Fibroblast of upper back skin (primary cell): ENCODE measurements at regions not wholly inside any gene's neighbourhood (a gene's known extent, or its start where the extent isn't known, plus 50 kb on each side); places are given as distances from the start of the nearest gene placed in this dataset.

Experiments
- DNase-seq: peaks from one replicate; pipeline ENCODE4 v3.0.0-alpha.2; 2013

- DNase-seq, result no peak
These were observed 182.5 kb downstream of the TEX29 start for GRCh38 chr13:111502957-111503356.

GRCh38 chr13:111503376-111503775, 182.9 kb downstream of the TEX29 start:
- no peak for DNase-seq

- no peak for DNase-seq
These were observed 183.7 kb downstream of the TEX29 start for GRCh38 chr13:111503905-111504695.

- DNase-seq, result no peak
These were observed 184.8 kb downstream of the TEX29 start for GRCh38 chr13:111505175-111505777.

GRCh38 chr13:111506125-111506524, 185.7 kb downstream of the TEX29 start:
- DNase-seq, result no peak

- DNase-seq, result no peak
These were observed 186.2 kb downstream of the TEX29 start for GRCh38 chr13:111506621-111507020.

GRCh38 chr13:111508164-111508870, 187.9 kb downstream of the TEX29 start:
- no peak for DNase-seq

GRCh38 chr13:111508902-111509509, 188.6 kb downstream of the TEX29 start:
- no peak for DNase-seq

- no peak for DNase-seq
These were observed 190.2 kb downstream of the TEX29 start for GRCh38 chr13:111510502-111511218.

GRCh38 chr13:111511219-111511732, 190.8 kb downstream of the TEX29 start:
- DNase-seq, result no peak

- DNase-seq, result no peak
These were observed 191.5 kb downstream of the TEX29 start for GRCh38 chr13:111511805-111512504.

- DNase-seq, result no peak
These were observed 192.3 kb downstream of the TEX29 start for GRCh38 chr13:111512707-111513106.

GRCh38 chr13:111513766-111514609, 193.5 kb downstream of the TEX29 start:
- no peak for DNase-seq

GRCh38 chr13:111514610-111515306, 194.3 kb downstream of the TEX29 start:
- no peak for DNase-seq

GRCh38 chr13:111515307-111515617, 194.8 kb downstream of the TEX29 start:
- no peak for DNase-seq

- DNase-seq, result no peak
These were observed 195.2 kb downstream of the TEX29 start for GRCh38 chr13:111515635-111516034.

- no peak for DNase-seq
These were observed 196.5 kb downstream of the TEX29 start for GRCh38 chr13:111516712-111517640.

- DNase-seq, result no peak
These were observed 197.2 kb downstream of the TEX29 start for GRCh38 chr13:111517641-111518010.

GRCh38 chr13:111518161-111518792, 197.8 kb downstream of the TEX29 start:
- DNase-seq, result no peak
